ENCODE measurements at regions not wholly inside any gene's neighbourhood (a gene's known extent, or its start where the extent isn't known, plus 50 kb on each side); places are given as distances from the start of the nearest gene placed in this dataset.

DNA sequence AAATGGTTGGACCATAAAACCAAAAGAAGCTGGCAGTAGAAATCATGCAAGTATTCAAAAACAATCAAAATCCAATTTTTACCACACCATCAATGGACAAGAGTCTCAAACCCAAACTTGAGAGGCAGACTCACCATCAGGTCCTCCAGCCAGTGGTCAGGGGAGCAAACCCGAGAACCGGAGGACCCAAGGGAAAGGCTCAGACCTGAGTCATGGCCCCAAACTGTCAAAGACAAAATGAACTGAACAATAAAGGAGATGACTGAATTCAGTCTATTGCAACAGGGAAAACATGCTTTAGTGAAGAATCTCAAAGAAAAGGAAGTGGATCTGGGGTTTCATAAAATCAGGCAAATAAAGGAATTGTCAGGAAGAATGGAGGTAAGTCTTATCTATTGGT, 150.7 kb upstream of the MGAT5 start:
- no peak for DNase-seq

DNA sequence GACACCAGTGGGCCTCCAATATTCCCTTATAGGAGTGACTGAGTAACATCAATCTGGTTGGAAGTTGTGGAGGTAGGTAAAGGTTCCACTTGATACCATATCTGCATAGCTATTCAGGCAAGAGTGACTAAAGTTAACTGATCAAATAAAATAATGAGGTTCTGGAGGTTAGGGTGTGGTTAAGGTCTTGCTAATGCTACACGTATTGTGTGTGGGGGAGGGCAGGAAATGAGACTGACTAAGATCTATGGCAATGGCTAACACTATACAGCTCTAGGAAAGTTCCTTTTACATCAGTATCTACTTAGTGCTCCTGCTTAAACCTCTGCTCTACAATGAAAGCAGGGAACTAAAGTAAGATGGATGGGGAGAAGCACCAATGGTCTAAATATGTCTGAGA, 149.1 kb upstream of the MGAT5 start:
- DNase-seq: no peak

DNA sequence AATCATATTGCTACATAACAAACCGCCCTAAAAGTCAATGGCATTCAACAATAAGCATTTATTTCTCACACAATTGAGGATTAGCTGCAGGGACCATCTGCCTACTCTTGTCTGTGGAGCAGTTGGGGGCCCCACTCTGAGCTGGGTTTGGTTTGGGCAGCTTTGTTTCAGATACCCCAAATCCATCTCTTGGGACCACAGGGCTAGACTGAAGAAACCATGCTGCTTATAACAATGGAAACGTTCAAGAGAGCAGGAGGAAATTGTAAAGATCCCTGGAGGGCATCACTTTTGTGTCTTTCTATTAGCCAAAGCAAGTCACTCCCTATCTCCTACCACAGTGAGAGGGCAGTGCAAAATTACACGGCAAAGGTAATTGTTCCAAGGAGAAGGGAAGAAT, 146.5 kb upstream of the MGAT5 start:
- DNase-seq: no peak

DNA sequence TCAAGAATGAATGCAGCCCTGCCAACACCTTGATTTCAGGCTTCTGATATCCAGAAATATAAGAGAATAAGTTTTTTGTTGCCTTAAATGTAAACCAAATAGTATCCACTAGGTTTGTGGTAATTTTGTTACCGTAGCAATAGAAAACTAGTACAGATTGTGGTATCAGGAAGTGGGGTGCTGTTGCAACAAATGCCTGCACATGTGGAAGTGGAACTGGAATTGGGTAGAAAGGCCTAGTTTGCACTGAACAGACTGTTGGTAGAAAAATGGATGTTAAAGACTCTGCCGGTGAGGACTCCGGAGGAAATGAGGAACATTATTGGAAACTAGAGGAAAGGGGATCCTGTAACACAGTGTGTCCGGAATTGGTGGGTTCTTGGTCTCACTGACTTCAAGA, 145.8 kb upstream of the MGAT5 start:
- no peak for DNase-seq

DNA sequence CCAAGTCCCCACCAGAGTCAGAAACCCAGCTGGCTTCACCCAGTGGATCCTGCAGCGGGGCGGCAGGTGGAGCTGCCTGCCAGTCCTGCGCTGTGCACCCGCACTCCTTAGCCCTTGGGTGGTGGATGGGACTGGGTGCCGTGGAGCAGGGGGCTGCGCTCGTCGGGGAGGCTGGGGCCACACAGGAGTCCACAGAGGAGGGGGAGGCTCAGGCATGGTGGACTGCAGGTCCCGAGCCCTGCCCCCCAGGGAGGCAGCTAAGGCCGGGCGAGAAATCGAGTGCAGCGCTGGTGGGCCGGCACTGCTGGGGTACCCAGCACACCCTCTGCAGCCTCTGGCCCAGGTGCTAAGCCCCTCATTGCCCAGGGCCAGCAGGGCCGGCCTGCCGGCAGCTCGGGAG, 144.6 kb upstream of the MGAT5 start:
- no peak for DNase-seq

DNA sequence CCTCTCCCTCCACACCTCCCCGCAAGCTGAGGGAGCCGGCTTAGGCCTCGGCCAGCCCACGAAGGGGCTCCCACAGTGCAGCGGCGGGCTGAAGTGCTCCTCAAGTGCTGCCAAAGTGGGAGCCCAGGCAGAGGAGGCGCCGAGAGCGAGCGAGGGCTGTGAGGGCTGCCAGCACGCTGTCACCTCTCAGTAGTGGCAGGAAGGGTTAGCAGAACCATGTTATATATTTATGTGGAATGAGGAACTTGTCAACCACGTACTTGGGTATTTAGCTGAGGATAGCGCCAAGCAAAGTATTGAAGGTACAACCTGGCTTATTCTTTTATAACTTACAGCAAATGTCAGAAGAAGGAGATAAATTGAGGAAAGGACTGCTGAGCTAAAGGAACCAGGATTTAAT, 144.1 kb upstream of the MGAT5 start:
- DNase-seq: no peak

DNA sequence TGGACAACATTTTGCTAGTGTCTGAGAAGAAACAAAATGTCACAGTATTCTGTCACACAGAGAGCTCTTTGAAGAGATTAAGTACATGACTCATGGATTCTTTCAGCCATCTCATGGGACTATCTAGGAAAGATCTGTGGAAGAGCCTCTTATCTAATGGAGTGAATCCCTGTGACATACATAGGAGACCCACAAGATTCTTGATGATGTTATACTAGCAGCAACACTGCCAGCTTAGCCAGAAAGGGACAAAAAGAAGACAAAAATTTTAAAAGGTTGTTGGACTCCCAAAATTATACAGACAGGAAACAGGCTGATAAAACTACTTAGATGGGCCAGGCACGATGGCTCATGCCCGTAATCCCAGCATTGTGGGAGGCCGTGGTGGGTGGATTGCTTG, 143.3 kb upstream of the MGAT5 start:
- no peak for DNase-seq

DNA sequence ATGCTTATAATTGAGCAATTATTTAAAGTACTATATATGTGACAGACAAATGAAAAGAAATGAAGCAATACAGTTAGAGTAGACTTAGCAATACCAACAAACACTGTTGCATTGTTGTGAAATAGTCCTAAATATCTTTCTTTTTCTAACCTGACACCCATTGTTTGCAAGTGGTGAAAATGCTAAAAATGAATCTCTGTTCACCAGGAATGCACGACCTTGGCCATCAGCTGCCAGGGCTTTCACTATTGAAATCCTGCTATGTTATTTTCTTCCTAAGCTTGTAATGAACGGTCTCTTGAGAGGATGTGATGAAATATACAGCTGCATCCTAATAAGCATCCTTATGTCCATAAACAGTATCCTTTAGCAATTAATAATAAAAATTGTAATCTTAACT, 136.2 kb upstream of the MGAT5 start:
- DNase-seq: no peak

DNA sequence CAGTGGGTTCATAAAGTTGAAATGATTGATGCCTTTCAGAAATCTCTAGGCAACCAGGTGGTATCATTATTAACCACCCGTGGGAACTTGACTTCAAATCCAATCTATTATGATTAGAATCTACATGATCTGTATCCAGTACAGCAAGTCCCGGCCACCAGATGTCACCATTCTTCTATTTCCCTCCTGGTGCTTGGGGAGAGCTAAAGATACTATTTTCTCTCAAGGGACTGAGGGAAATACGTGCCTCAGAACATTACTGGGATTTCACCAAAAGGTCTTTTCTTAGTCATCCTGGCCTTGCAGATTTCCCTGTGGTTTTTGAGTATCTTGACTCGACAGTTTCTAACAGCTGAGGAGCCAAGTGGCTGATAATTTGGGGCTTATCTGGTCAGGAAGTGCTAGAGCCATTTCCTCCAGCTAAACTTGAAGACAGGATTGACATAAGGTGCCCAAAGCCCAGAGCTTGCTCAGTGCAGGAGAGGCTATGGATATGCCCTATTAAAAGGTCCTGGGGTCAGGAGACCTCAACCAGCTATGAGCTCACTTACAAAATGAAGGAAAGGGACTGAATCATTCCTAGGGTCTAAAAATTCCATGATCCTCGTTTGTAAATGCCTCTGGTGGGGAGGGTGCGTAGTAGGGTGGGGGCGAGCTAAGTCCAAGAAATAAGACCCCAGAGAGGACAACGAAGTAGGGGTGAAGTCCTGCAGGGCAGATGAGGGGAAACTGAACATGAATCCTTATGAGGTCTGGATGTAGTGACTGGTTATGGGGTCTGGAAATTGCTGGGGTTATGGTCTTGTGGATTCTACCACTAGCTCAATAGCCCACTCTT, 135.4 kb upstream of the MGAT5 start:
- peak; percentile 92 for DNase-seq

DNA sequence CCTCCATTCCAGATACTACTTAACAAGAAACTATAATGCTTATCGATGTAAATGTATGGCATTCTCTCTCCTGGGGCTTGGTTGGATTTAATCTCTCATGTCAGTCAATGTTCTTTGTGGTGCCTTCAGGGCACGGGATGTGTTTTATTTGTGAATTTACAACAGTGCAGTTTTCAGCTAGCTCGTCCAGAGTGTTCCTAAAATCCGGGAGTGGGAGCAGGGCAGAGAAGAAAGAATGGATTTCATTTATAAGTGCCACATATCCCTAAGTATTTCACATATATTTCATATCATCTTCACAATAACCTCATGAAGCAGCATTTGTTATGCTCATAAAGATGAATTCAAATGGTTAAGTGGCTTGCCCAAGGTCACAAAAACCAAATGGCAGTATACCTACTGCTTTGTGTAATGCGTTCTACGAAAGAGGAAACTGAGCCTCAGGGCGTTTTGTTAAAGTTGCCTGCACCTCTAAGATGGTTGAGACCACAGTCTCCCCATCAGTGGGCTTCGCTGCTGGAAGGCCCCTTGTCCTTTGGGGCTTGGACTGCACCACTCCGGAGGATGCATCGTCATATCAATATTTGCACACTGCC, 134.7 kb upstream of the MGAT5 start:
- no peak for DNase-seq

DNA sequence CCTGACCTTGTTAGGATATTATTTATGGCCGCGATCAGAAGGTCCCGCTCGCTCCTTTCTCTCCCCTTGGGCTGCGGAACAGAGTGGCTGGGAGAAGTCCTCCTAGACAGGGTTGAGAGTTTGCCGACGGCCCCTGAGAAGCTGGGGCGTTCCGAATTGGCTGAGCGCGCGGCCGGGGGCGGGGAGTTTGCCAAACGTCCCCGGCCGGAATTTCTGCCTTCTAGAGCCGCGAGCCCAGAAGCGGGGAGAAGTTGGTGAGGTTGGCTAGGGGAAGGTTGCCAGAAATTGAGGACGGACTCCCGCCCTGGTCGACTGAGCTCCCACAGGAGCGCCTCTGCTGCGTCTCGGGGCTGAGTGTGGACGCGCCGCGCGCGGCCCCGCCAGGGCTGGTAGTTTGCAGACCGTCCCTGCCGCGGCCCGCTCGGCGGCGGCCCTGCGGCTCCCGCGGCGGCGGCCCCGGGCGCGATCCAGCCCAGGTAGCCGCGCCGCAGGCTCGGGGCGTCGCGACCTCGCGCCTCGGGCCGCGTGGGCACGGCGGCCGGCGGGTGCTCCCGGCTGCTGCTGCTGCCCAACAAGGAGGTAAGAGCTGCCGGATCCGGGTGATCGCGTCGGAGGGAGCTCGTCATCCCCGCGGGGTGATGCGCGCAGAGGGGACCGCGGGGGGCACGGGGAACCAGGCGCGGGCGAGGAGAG, 134.0 kb upstream of the MGAT5 start:
- peak; percentile 87 for DNase-seq

DNA sequence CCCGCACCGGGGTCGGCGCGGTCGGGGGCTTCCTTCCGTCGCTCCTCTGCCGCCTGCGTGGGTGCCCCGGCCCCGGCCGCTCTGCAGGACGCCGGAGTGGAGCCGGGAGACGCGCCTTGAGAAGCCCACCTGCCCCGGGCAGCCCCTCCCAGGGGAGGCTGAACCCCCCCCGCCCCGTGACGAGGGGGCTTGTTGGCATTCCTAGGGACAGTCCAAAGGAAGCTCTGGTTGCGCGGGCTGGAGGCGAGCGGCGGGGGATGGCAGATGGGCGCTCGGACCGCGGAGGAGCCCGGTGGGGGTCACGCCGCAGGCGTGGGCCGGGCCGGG, 133.5 kb upstream of the MGAT5 start:
- DNase-seq: no peak

DNA sequence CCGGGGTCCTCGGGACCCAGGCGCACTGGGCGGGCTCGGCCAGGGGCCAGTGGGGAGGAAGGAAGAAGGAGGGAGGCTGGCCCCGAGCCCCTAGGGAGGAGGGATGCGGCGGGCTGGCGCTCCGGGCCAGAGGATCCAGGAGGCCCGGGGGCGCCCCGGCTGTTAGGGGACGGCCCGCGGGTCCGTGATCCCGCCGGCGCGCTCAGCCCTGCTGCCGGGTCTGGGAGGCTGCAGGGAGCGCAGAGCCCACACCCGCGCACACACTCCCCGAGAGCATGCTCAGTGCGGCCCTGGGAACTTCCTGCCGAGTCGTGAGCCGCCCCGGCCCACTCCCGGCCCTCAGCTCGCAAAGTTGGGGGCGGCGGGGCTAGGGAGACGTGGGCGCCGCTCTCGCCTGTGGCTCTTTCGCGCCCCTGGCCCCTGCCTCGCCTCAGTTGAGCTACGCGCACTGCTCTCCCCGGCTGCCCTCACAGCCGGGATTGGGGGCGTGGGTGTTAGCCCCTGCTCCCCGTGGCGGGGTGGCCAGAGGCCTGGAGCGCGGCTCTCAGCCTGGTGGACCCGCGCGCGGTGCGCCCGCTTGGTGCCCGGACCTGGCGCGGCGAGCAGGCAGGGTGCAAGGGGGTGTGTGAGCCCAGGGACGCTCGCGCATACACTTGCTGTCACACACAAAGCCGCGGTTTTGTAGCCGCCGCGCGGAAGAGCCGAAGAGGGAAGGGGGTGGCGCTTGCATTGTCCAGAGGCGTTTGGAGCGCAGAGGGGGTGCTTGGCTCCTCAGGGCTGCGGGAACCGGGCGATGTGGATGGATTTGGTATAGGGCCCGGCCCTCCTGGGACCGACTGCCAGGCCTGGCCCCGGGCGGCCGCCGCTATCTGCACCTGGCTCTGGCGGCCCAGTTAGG, 132.9 kb upstream of the MGAT5 start:
- peak; percentile 35 for DNase-seq

DNA sequence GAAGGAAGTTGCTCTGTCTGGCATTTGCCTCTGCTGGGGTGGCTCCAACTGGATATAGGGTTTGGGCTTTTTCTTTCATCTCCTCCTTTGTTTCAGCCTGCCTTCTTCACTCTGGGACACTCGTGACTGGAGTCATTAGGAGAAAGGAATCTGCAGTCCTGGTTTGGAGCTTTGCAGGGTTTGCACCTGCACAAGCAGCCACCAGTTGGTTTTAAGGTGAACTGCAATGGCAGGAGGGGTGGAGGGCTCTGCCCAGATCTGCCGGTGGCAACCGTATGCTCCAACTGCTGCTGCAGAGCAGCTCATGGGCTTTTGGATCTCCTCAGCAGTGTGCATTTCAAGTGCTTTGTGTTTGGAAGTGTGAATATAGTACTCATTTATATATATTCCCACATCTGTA, 131.3 kb upstream of the MGAT5 start:
- no peak for DNase-seq

DNA sequence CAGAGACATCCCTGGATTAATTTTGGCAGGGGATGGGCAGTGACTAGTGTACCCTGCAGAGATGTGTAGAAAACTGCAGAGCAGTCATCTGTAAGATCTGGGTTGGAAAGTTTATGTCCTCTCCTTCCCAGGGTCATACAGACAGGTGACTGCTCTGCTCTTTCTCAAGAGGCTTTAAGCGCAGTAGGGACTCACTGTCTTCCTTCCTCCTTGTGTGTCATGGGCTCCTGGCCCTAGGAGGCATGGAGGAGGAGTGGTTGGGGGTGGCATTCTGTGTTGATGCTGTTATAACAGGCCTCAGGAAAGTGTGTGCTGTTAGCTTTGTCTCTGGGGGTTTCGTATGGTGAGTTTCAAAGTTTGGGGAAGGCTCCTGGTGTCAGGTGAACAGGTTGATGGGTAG, 130.5 kb upstream of the MGAT5 start:
- DNase-seq: no peak

DNA sequence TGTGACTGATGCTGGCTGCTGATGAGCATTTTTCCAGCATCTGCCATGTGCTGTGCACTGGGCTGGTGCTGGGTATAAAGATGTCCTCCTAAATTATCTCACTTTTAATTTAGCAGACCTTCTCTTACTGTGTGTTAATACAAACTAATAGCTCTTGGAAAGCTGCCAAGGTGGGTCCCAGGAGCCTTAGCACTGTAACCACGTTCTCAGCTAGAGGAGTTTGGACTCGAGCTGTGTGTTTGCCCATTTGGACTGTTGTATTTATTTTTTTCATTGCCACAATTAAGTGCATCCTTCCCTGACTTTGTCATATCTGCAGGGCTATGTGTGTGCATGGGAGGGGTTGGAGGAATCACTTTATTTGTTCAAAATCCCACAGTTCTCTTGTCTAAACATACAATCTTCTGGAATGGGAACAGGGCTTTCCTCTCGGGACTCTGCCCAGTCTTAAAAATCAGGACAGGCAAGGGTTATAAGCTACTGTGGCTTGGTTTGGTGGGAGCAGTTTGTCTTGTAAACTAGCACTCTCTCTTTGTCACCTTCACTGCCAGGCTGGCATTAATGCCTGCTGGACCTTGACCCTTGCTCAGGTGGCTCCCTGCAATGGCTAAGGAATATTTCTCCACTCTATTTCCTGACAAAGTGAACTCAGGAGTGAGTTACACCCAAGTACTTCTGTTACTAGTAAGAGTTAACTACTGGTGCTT, 129.7 kb upstream of the MGAT5 start:
- DNase-seq: no peak

DNA sequence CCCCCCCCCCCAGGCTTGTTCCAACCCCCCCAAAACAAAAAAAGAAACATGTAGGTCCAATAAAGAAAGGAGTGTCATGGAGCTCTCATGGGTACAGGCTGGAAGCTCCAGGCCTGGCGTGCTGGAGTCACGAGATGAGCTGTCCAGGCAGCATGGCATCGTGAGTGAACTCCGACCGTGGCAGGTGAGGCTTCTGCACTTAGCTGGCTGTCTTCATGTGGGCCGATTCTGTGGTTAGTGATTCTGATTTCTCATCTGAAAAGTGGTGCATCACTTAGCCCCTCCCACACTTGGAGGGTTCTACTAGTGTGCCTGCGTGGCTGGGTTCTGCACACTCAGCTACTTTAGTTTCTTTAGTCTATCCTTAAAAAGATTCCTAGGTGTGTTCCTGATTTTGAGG, 126.4 kb upstream of the MGAT5 start:
- DNase-seq: no peak

DNA sequence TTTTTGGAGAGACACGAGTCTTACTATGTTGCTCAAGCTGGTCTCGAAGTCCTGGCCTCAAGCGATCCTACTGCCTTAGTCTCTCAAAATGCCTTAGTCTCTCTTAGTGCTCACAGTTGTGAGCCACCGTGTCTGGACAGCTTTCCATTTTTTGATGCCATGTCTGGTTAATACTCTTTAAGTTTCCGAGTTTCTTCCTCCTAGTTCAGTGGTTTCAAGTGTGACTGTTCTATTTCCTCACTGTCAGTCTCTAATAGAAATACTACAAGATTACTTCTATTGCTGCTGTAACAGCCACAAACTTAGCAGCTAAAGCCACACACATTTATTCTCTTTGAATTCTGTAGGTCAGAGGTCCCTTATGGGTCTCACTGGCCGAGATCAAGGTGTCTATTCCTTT, 125.1 kb upstream of the MGAT5 start:
- DNase-seq: no peak

DNA sequence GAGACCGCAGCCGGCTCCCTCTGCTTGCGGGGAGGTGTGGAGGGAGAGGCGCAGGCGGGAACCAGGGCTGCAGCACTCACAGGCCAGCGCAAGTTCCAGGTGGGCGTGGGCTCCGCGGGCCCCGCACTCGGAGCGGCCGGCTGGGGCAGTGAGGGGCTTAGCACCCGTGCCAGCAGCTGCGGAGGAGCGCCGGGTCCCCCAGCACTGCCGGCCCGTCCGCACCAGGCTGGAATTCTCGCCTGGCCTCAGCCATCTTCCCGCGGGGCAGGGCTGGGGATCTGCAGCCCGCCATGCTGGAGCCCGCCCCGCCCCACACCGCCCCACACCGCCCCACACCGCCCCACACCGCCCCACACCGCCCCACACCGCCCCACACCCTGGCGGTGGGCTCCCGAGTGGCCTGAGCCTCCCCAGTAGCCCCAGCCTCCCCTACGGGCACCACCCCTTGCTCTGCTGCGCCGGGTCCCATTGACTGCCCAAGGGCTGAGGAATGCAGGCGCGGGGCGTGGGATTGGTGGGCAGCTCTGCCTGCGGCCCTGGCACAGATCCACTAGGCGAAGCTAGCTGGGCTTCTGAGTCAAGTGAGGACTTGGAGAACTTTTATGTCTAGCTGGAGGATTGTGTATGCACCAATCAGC, 123.9 kb upstream of the MGAT5 start:
- DNase-seq: no peak

DNA sequence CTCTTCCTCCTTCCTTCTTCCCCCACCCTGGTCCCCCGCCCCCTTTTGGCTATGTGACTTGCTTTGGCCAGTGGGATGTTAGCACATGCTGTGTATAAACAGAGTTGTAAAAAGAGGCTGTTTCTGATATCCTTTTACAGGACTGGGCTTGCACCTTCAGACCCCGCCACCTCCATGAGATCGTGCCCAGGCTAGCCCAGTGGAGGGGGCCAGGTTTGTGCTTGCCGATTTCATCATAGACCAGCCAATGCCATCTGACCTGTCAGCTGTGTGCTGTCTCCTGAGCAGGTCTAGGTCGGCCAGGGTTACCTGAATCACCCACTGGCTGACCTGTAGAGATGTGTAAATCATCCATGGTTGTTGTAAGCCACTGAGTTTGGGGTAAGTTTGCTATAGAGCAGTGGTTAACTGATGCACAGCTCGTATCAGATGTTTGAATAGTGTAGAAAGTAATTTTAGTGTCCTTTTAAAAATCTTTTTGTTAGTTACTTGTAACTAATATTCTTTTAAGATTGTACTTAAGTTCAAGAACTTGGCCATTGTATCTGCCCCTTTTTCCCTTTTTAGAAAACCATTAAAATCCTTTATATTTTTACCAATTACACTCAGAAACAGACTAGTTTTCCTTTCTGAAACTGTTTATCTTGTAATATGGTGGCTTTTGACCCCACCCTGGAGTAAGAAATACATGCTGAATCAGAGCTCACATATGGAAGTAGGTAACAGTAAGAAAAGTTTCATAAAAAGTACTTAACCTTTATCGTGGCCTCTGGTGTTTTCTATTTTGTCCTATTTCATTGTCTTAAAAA, 122.0 kb upstream of the MGAT5 start:
- DNase-seq: no peak

DNA sequence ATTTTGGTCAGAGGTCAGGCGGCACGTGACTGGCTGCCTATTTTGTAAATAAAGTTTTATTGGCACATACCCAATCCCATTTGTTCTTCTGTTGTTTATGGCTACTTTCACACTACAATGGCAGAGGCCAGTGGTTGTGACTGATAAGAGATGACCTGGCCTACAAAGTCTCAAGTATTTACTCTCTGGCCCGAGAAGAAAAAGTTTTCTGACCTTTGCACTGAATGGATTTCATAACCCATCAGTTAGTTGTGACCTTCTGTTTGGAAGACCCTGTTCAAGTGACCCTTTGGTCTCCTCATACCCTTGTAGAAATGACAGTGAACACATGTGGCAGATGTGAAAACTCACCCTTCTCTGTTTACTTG, 121.4 kb upstream of the MGAT5 start:
- no peak for DNase-seq

Data from amniotic stem cell (primary cell).